BJ (cell line): ENCODE measurements at regions not wholly inside any gene's neighbourhood (a gene's known extent, or its start where the extent isn't known, plus 50 kb on each side); places are given as distances from the start of the nearest gene placed in this dataset.
"Not testable (repeated sequence)": the region's sequence is repeated elsewhere in the genome, so short reads cannot be mapped to it uniquely, and the experiment has no call there.

Experiments used
- CTCF ChIA-PET: fragments of 350-600 bp; formaldehyde crosslinking; extraction: SDS; loops from one replicate; lab custom pipeline; 2021; ENCODE audit warnings: antibody characterized with exemption, inconsistent platforms; lab: Yijun Ruan, JAX
- POLR2A ChIA-PET: fragments of 300-600 bp; sonication (Branson Sonifier 250); formaldehyde crosslinking; extraction: SDS; loops from one replicate; lab custom pipeline; 2021; ENCODE audit warnings: antibody characterized with exemption; lab: Charles Lee
- DNase-seq: peaks from one replicate; pipeline ENCODE4 v3.0.0-alpha.2; 2011; ENCODE audit warnings: low read depth
- H3K27me3 ChIP-seq: 2 replicates; pipeline ENCODE4 v1.6.0; 2011; ENCODE audit warnings: low read length; ENCODE audit not compliant: control insufficient read depth, insufficient read depth
- H3K36me3 ChIP-seq: 2 replicates; pipeline ENCODE4 v1.5.1; 2011; ENCODE audit warnings: low read length; ENCODE audit not compliant: control insufficient read depth, insufficient read depth
- H3K4me3 ChIP-seq: 2 replicates; pipeline ENCODE4 v1.5.1; 2011; ENCODE audit warnings: low read depth, mild to moderate bottlenecking, control low read depth, low read length
- CTCF ChIP-seq: IDR thresholded peaks from 2 replicates; pipeline ENCODE4 v1.5.1; 2011; ENCODE audit warnings: low read depth, mild to moderate bottlenecking, control low read depth, inconsistent platforms, low read length, moderate library complexity; ENCODE audit not compliant: insufficient read depth

GRCh38 chr11:71129624-71130023, 122.8 kb downstream of the SHANK2 start:
- ChIA-PET CTCF (no interaction called here), POLR2A (no interaction called here)
- no peaks in the 10 kb centered on the region for H3K36me3 ChIP-seq
- H3K27me3 ChIP-seq = no peaks in the 10 kb centered on the region; the same call in 1 of the 2 replicates
- no peak for DNase-seq
- H3K4me3 ChIP-seq = no peak overlapping the region
- no peak for TF ChIP-seq CTCF

- POLR2A ChIA-PET = no interaction called here
- no peak overlapping the region for H3K4me3 ChIP-seq
- no peaks in the 10 kb centered on the region for H3K36me3 ChIP-seq
- CTCF ChIA-PET = no interaction called here
- no peak for DNase-seq
- no peaks in the 10 kb centered on the region; the same call in 1 of the 2 replicates for H3K27me3 ChIP-seq
- TF ChIP-seq CTCF = no peak
Measured at GRCh38 chr11:71127806-71128205, 124.6 kb downstream of the SHANK2 start.

GRCh38 chr11:71126401-71126800, 126.0 kb downstream of the SHANK2 start:
- H3K36me3 ChIP-seq, DNase-seq, H3K4me3 ChIP-seq, POLR2A ChIA-PET, CTCF ChIA-PET, H3K27me3 ChIP-seq: not testable (repeated sequence)

GRCh38 chr11:71125150-71125549, 127.2 kb downstream of the SHANK2 start:
- DNase-seq = no peak
- ChIA-PET CTCF (no interaction called here), POLR2A (no interaction called here)
- no peaks in the 10 kb centered on the region for H3K27me3 ChIP-seq
- no peak for TF ChIP-seq CTCF
- no peaks in the 10 kb centered on the region for H3K36me3 ChIP-seq
- no peak overlapping the region for H3K4me3 ChIP-seq

- POLR2A ChIA-PET = no interaction called here
- Histone ChIP-seq H3K27me3 (no peaks in the 10 kb centered on the region), H3K4me3 (no peak overlapping the region), H3K36me3 (no peaks in the 10 kb centered on the region)
- no peak for DNase-seq
- no peak for TF ChIP-seq CTCF
- CTCF ChIA-PET = no interaction called here
Measured at GRCh38 chr11:71124127-71124526, 128.2 kb downstream of the SHANK2 start.

- CTCF ChIA-PET = no interaction called here
- TF ChIP-seq CTCF = 0 out of 2 replicates have a peak, but pooled peaks have one; percentile 6
- POLR2A ChIA-PET = no interaction called here
- no peak for DNase-seq
- Histone ChIP-seq H3K27me3 (no peaks in the 10 kb centered on the region), H3K4me3 (no peak overlapping the region), H3K36me3 (no peaks in the 10 kb centered on the region)
Measured at GRCh38 chr11:71120471-71120896, 131.9 kb downstream of the SHANK2 start.
